ENCODE measurements at regions not wholly inside any gene's neighbourhood (a gene's known extent, or its start where the extent isn't known, plus 50 kb on each side); places are given as distances from the start of the nearest gene placed in this dataset.

DNA sequence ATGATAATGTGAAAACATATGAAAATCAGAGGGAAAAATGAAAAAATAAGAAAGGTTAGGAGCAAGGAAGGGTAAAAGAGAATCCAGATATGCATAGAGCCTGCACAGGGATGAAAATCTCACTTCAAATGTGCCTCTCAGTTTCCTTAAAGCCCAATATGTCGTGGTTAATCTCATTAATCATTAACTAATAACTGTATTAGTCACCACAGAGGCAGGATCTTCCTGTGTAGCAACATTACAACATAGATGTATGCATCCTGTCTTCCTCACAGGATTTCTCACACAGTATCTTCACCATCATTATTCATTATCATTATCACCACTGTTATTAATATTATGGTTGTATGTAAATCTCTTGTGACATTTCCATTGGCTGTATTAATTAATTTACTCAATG is 361.2 kb upstream of the SOX11 start:
- no peaks in the 10 kb centered on the region for H3K36me3 ChIP-seq
- H3K4me1 ChIP-seq, result no peaks in the 10 kb centered on the region
- intact Hi-C loops (cut with micrococcal nuclease), result no loop called here
- H3K9me3 ChIP-seq (replicated peaks), result no peaks in the 10 kb centered on the region
- no peak overlapping the region for H3K27ac ChIP-seq (replicated peaks)
- DNase-seq, result no peak
- H3K4me3 ChIP-seq, result no peak overlapping the region
- TF ChIP-seq, protein P1, sequence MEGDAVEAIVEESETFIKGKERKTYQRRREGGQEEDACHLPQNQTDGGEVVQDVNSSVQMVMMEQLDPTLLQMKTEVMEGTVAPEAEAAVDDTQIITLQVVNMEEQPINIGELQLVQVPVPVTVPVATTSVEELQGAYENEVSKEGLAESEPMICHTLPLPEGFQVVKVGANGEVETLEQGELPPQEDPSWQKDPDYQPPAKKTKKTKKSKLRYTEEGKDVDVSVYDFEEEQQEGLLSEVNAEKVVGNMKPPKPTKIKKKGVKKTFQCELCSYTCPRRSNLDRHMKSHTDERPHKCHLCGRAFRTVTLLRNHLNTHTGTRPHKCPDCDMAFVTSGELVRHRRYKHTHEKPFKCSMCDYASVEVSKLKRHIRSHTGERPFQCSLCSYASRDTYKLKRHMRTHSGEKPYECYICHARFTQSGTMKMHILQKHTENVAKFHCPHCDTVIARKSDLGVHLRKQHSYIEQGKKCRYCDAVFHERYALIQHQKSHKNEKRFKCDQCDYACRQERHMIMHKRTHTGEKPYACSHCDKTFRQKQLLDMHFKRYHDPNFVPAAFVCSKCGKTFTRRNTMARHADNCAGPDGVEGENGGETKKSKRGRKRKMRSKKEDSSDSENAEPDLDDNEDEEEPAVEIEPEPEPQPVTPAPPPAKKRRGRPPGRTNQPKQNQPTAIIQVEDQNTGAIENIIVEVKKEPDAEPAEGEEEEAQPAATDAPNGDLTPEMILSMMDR (IDR thresholded peaks at IDR 0.05; ENCODE audit: borderline replicate concordance), result no peak
- peaks cover 6% of the 10 kb centered on the region for H3K27me3 ChIP-seq (ENCODE audit: low read depth)

- peaks cover 5% of the 10 kb centered on the region for H3K27me3 ChIP-seq (ENCODE audit: low read depth)
- DNase-seq, result no peak
- no peak overlapping the region for H3K27ac ChIP-seq (replicated peaks)
- no peaks in the 10 kb centered on the region for H3K4me1 ChIP-seq
- TF ChIP-seq, protein P1 (IDR thresholded peaks at IDR 0.05; ENCODE audit: borderline replicate concordance), result no peak
- H3K36me3 ChIP-seq, result no peaks in the 10 kb centered on the region
- intact Hi-C loops (cut with micrococcal nuclease), result no loop called here
- no peaks in the 10 kb centered on the region for H3K9me3 ChIP-seq (replicated peaks)
- H3K4me3 ChIP-seq, result no peak overlapping the region
Measured at GRCh38 chr2:5332925-5333324, 359.3 kb upstream of the SOX11 start.

GRCh38 chr2:5339473-5339872 is 352.7 kb upstream of the SOX11 start:
- Histone ChIP-seq H3K4me1 (no peaks in the 10 kb centered on the region), H3K27ac (replicated peaks) (no peak overlapping the region), H3K36me3 (no peaks in the 10 kb centered on the region), H3K9me3 (replicated peaks) (no peaks in the 10 kb centered on the region), H3K4me3 (no peak overlapping the region), H3K27me3 (ENCODE audit: low read depth) (peaks cover 24% of the 10 kb centered on the region)
- intact Hi-C loops (cut with micrococcal nuclease), result no loop called here
- no peak for DNase-seq
- TF ChIP-seq, protein P1 (IDR thresholded peaks at IDR 0.05; ENCODE audit: borderline replicate concordance), result no peak

DNA sequence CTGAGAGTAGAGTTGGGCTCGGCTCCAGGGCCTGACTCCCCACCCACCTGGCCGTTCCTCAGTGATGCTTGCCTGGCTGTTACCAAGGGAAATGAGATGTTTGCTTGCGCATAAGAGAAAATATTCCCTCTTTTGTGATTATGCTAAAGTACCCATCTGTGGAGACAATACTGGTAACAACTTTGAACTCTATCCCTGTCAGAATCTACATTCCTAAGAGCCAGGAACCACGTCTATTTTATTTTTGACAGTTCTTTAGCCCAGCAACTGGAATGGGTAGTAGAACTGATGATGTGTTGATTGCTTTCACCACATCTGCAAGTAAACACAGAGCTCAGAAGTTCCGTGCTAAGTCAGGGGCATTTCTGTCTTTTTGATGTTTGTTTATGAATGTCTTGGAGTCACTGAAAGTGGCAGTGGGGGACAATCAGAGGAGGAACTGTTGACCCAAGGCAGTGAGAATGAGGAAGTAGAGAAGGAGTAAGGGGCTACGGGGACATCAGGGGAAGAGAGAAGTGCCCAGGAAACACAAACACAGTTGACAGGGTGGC is 348.3 kb upstream of the SOX11 start:
- H3K27me3 ChIP-seq (ENCODE audit: low read depth), result peaks cover 21% of the 10 kb centered on the region
- H3K27ac ChIP-seq (replicated peaks), result no peak overlapping the region
- H3K9me3 ChIP-seq (replicated peaks), result no peaks in the 10 kb centered on the region
- no peaks in the 10 kb centered on the region for H3K4me1 ChIP-seq
- TF ChIP-seq, protein P1 (IDR thresholded peaks at IDR 0.05; ENCODE audit: borderline replicate concordance), result no peak
- no peak overlapping the region for H3K4me3 ChIP-seq
- intact Hi-C loops (cut with micrococcal nuclease), result no loop called here
- H3K36me3 ChIP-seq, result no peaks in the 10 kb centered on the region
- no peak for DNase-seq

GRCh38 chr2:5352286-5352685 is 339.9 kb upstream of the SOX11 start:
- TF ChIP-seq, protein P1 (IDR thresholded peaks at IDR 0.05; ENCODE audit: borderline replicate concordance), result no peak
- DNase-seq, result no peak
- H3K36me3 ChIP-seq, result no peaks in the 10 kb centered on the region
- peaks cover 12% of the 10 kb centered on the region for H3K27me3 ChIP-seq (ENCODE audit: low read depth)
- intact Hi-C loops (cut with micrococcal nuclease), result no loop called here
- no peaks in the 10 kb centered on the region for H3K4me1 ChIP-seq
- H3K4me3 ChIP-seq, result no peak overlapping the region
- H3K27ac ChIP-seq (replicated peaks), result no peak overlapping the region
- no peaks in the 10 kb centered on the region for H3K9me3 ChIP-seq (replicated peaks)

All from left ventricle myocardium inferior (tissue), 1 donor.